Panc1 (cell line): ENCODE measurements at regions not wholly inside any gene's neighbourhood (a gene's known extent, or its start where the extent isn't known, plus 50 kb on each side); places are given as distances from the start of the nearest gene placed in this dataset.
"Not testable (repeated sequence)": the region's sequence is repeated elsewhere in the genome, so short reads cannot be mapped to it uniquely, and the experiment has no call there.

Source experiments
- ATAC-seq: fragments of 200-7000 bp; cut with Tn5 transposase; 2 replicates; pipeline ENCODE4 v1.9.1; 2020; ENCODE audit warnings: mild to moderate bottlenecking, moderate library complexity
- BruUV-seq: library from RNA; stranded (reverse); fragments of 400-500 nt; replicated peaks from 2 replicates; lab custom pipeline; 2021; lab: Mats Ljungman, UMichigan
- CTCF ChIA-PET: fragments of 300-600 bp; sonication (Branson Sonifier 250); formaldehyde crosslinking; loops from one replicate; lab custom pipeline; 2022; ENCODE audit warnings: antibody characterized with exemption; lab: Charles Lee
- POLR2A ChIA-PET: fragments of 300-600 bp; sonication (Branson Sonifier 250); formaldehyde crosslinking; loops from one replicate; lab custom pipeline; 2022; ENCODE audit warnings: antibody characterized with exemption; lab: Charles Lee
- DNase-seq: peaks from one replicate; pipeline ENCODE4 v3.0.0-alpha.2; 2010; ENCODE audit warnings: low read depth, low spot score
- H3K27ac ChIP-seq: 2 replicates; pipeline ENCODE4 v1.5.1; 2011; ENCODE audit warnings: mild to moderate bottlenecking, low read length, inconsistent platforms
- H3K27me3 ChIP-seq: fragments of 200-500 bp; sonication (Bioruptor generic); 2 replicates; pipeline ENCODE4 v1.6.0; 2014; ENCODE audit warnings: low read length, inconsistent platforms; ENCODE audit not compliant: control insufficient read depth, insufficient read depth
- H3K36me3 ChIP-seq: fragments of 200-500 bp; sonication (Bioruptor generic); 2 replicates; pipeline ENCODE4 v1.5.1; 2014; ENCODE audit warnings: inconsistent platforms, mild to moderate bottlenecking, low read length, moderate library complexity; ENCODE audit not compliant: control insufficient read depth, insufficient read depth
- H3K4me1 ChIP-seq: 2 replicates; pipeline ENCODE4 v1.5.1; 2011; ENCODE audit warnings: inconsistent platforms, mild to moderate bottlenecking, low read length, moderate library complexity; ENCODE audit not compliant: control insufficient read depth, insufficient read depth
- H3K4me3 ChIP-seq, 2 experiments: 2 replicates each; pipeline ENCODE4 v1.5.1; 2011 to 2012; ENCODE audit warnings: low read depth in 2 of 2, low read length in 2 of 2, mild to moderate bottlenecking in 2 of 2, inconsistent platforms in 1 of 2, moderate library complexity in 1 of 2
- H3K9me3 ChIP-seq: fragments of 200-500 bp; sonication (Bioruptor generic); 2 replicates; pipeline ENCODE4 v1.5.1; 2014; ENCODE audit warnings: low read depth, mild to moderate bottlenecking, inconsistent platforms, low read length, moderate library complexity; ENCODE audit not compliant: control insufficient read depth, insufficient read depth
- CTCF ChIP-seq: fragments of 450-650 bp; IDR thresholded peaks from 2 replicates; pipeline ENCODE4 v1.5.1; 2017; ENCODE audit warnings: mild to moderate bottlenecking
- POLR2AphosphoS5 ChIP-seq: IDR thresholded peaks from 2 replicates; pipeline ENCODE4 v1.6.1; 2012; ENCODE audit warnings: mild to moderate bottlenecking, low read depth, low read length, moderate library complexity
- REST ChIP-seq, 2 experiments: IDR thresholded peaks; 2 replicates each; pipeline ENCODE4 v1.6.1; 2011 to 2012; ENCODE audit warnings: low read depth in 2 of 2, control low read depth in 1 of 2, low read length in 1 of 2, mild to moderate bottlenecking in 1 of 2, moderate library complexity in 1 of 2; ENCODE audit not compliant: insufficient read depth in 1 of 2
- SIN3A ChIP-seq: IDR thresholded peaks from 2 replicates; pipeline ENCODE4 v1.6.1; 2012; ENCODE audit warnings: low read depth, mild to moderate bottlenecking, low read length, moderate library complexity, borderline replicate concordance; ENCODE audit not compliant: insufficient read depth
- TCF7L2 ChIP-seq: IDR thresholded peaks from 2 replicates; pipeline ENCODE4 v1.6.1; 2011; ENCODE audit warnings: mild to moderate bottlenecking, low read depth, low read length, inconsistent platforms
- in situ Hi-C: cut with HindIII; loops from 2 replicates; pipeline ENCODE4 v1.10.0; 2016; ENCODE audit warnings: low sequenced_read_pairs, low pct_unique_long_range_greater_than_20kb
- intact Hi-C: fragments of 100-400 bp; cut with micrococcal nuclease; formaldehyde crosslinking; loops from one replicate; pipeline ENCODE4 v1.10.0; 2022; ENCODE audit not compliant: unreplicated experiment

- H3K36me3 ChIP-seq: no peaks in the 10 kb centered on the region
- H3K27me3 ChIP-seq: no peaks in the 10 kb centered on the region
- BruUV-seq: no TSS peak
- DNase-seq (no peak), ATAC-seq (no peak)
- ChIA-PET CTCF (no interaction called here), POLR2A (no interaction called here)
- H3K27ac ChIP-seq: no peak overlapping the region
- TF ChIP-seq SIN3A (no peak), TCF7L2 (no peak), REST (IDR thresholded peaks at IDR 0.05; ENCODE audit: insufficient read depth in 1 of 2, low read depth in 2 of 2, low read length in 1 of 2) (no peak), POLR2AphosphoS5 (no peak), CTCF (no peak)
- no peak overlapping the region for H3K4me3 ChIP-seq
- no peaks in the 10 kb centered on the region for H3K4me1 ChIP-seq
- intact Hi-C loops: no loop called here
- no peaks in the 10 kb centered on the region for H3K9me3 ChIP-seq
- in situ Hi-C loops: no loop called here
These were observed 489.1 kb upstream of the SYT1 start for GRCh38 chr12:78375461-78375860.

- no peak for TF ChIP-seq REST (IDR thresholded peaks at IDR 0.05; ENCODE audit: insufficient read depth in 1 of 2, low read depth in 2 of 2, low read length in 1 of 2)
- no peak for TF ChIP-seq CTCF
- TF ChIP-seq TCF7L2: no peak
- no peak for TF ChIP-seq SIN3A
- no peak for TF ChIP-seq POLR2AphosphoS5
- no peak overlapping the region for H3K27ac ChIP-seq
- H3K4me1 ChIP-seq: no peaks in the 10 kb centered on the region
- H3K36me3 ChIP-seq: no peaks in the 10 kb centered on the region
- in situ Hi-C loops (no loop called here), intact Hi-C loops (no loop called here)
- H3K27me3 ChIP-seq: no peaks in the 10 kb centered on the region
- no peak overlapping the region for H3K4me3 ChIP-seq
- ChIA-PET CTCF (interaction anchor here (0.7 kb wide), 1 partner anchor 200 kb away, joined by 5 read pairs; no protein-coding TSS in a partner anchor), POLR2A (no interaction called here)
- no TSS peak for BruUV-seq
- no peak for DNase-seq
- no peaks in the 10 kb centered on the region for H3K9me3 ChIP-seq
- no peak for ATAC-seq
These were observed 488.3 kb upstream of the SYT1 start for GRCh38 chr12:78376257-78376656.

- CTCF ChIA-PET, POLR2A ChIA-PET, H3K27me3 ChIP-seq: not testable (repeated sequence)
These were observed 485.5 kb upstream of the SYT1 start for GRCh38 chr12:78379065-78379464.

More at GRCh38 chr12:78379065-78379464, 485.5 kb upstream of the SYT1 start:
- ATAC-seq, H3K27ac ChIP-seq, H3K36me3 ChIP-seq, H3K9me3 ChIP-seq, intact Hi-C loops, H3K4me1 ChIP-seq, DNase-seq, H3K4me3 ChIP-seq, BruUV-seq, in situ Hi-C loops: not testable (repeated sequence)
